GM19023 (cell line): ENCODE measurements at regions not wholly inside any gene's neighbourhood (a gene's known extent, or its start where the extent isn't known, plus 50 kb on each side); places are given as distances from the start of the nearest gene placed in this dataset.
"Not testable (repeated sequence)": the region's sequence is repeated elsewhere in the genome, so short reads cannot be mapped to it uniquely, and the experiment has no call there.

Source experiments
- ATAC-seq: cut with Tn5 transposase; IDR thresholded peaks from one replicate; pipeline ENCODE4 v1.9.1; 2021; ENCODE audit warnings: mild to moderate bottlenecking, moderate library complexity; ENCODE audit not compliant: unreplicated experiment

DNA sequence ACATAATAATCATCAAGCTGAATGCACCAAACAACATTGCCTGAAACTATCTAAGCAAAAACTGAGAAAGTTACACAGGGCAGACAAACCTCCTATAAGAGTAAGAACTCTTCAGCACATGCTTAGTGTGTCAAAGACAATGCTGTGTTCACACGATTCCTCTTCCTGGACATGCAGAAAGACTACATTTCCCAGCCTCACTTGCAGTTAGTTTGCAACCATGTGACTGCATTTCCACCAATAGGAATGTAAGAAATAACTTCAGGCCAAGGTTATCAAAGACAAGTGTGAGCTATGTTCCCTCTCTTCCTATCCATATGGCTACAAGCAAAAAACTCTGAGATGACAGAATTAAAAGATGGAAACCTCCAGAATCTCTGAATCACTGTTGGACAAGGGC, 109.8 kb downstream of the OTOP1 start:
- ATAC-seq = not testable (repeated sequence)

DNA sequence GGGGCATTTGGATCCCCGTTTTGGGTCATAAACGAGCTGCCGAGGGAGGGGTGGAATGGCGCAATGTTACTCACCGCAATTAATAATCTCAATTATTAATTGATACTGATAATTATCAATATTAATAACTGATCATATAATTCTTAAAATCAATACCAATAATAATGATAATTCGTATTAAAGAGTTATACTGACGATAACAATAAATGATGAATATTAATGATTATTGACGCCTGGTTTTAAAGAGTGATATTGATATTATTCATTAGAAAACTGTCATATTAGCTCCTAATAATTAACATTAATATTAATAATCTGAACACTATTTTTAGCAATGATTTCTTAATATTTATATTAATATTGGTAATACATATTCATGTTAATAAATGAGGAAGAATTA, 92.4 kb downstream of the OTOP1 start:
- not testable (repeated sequence) for ATAC-seq

GRCh38 chr4:4136621-4137020, 90.1 kb downstream of the OTOP1 start:
- not testable (repeated sequence) for ATAC-seq
